ENCODE measurements at regions not wholly inside any gene's neighbourhood (a gene's known extent, or its start where the extent isn't known, plus 50 kb on each side); places are given as distances from the start of the nearest gene placed in this dataset.

- H3K79me2 ChIP-seq (ENCODE audit: control insufficient read depth, insufficient read depth, low read length) = no peaks in the 10 kb centered on the region
- no TSS peak for BruUV-seq (replicated peaks)
- H4K20me1 ChIP-seq (replicated peaks; ENCODE audit: control insufficient read depth, extremely low read depth, insufficient read depth, low read length) = no peaks in the 10 kb centered on the region
- H3K9ac ChIP-seq (replicated peaks; ENCODE audit: extremely low read depth, insufficient read depth, low read length) = no peak overlapping the region
- intact Hi-C loops (cut with micrococcal nuclease) (no loop called here), dilution Hi-C loops (cut with MboI; ENCODE audit: extremely low pct_ligation_motif_present, low sequenced_read_pairs) (no loop called here)
- no peaks in the 10 kb centered on the region for H3K36me3 ChIP-seq (ENCODE audit: control insufficient read depth in 2 of 2, extremely low read depth in 1 of 2, insufficient read depth in 2 of 2, low read length in 2 of 2)
- no peaks in the 10 kb centered on the region for H3K4me1 ChIP-seq (ENCODE audit: control insufficient read depth, extremely low read depth, insufficient read depth, low read length)
- FAIRE-seq (no peak), DNase-seq (ENCODE audit: low read depth, low spot score) (no peak)
- peaks cover 2% of the 10 kb centered on the region for H3K9me3 ChIP-seq (replicated peaks; ENCODE audit: control insufficient read depth, insufficient read depth, low read length)
- no peaks in the 10 kb centered on the region for H3K9me1 ChIP-seq (replicated peaks; ENCODE audit: control insufficient read depth, extremely low read depth, insufficient read depth, low read length)
- H3K27ac ChIP-seq (ENCODE audit: insufficient read depth, low read depth, low read length) = no peak overlapping the region
- ChIA-PET CTCF (no interaction called here), POLR2A (no interaction called here)
- no peak overlapping the region for H3K4me2 ChIP-seq (ENCODE audit: insufficient read depth, low read length)
- H3K4me3 ChIP-seq (replicated peaks in 1 of 3; ENCODE audit: insufficient read depth in 1 of 3, low read depth in 1 of 3, low read length in 3 of 3) = no peak overlapping the region
- H3K27me3 ChIP-seq (ENCODE audit: control insufficient read depth in 2 of 2, insufficient read depth in 2 of 2, low read length in 2 of 2) = no peaks in the 10 kb centered on the region
- TF ChIP-seq GATA2 (IDR thresholded peaks at IDR 0.05; ENCODE audit: insufficient read depth, insufficient read length, low read depth, low read length) = no peak
- no peak for TF ChIP-seq CTCF (IDR thresholded peaks at IDR 0.05; ENCODE audit: extremely low read depth in 1 of 2, insufficient read depth in 1 of 2, low read depth in 1 of 2, low read length in 2 of 2)
- TF ChIP-seq POLR2A (IDR thresholded peaks at IDR 0.05; ENCODE audit: low read depth, low read length) = no peak
- TF ChIP-seq EZH2 (IDR thresholded peaks at IDR 0.05; ENCODE audit: borderline replicate concordance, low read depth, low read length, severe bottlenecking) = no peak
- TF ChIP-seq JUN (IDR thresholded peaks at IDR 0.05; ENCODE audit: borderline replicate concordance, insufficient read depth, insufficient read length, low read depth) = no peak
- TF ChIP-seq MYC (IDR thresholded peaks at IDR 0.05; ENCODE audit: low read depth, low read length) = no peak
- no peak for TF ChIP-seq POLR2AphosphoS5 (IDR thresholded peaks at IDR 0.05; ENCODE audit: insufficient read depth, low read depth, low read length)
- no peak for TF ChIP-seq FOS (IDR thresholded peaks at IDR 0.05; ENCODE audit: borderline replicate concordance, insufficient read depth, low read length)
- no peak for TF ChIP-seq MAX (IDR thresholded peaks at IDR 0.05; ENCODE audit: insufficient read depth, insufficient read length)
- no peak overlapping the region for H2AFZ ChIP-seq (ENCODE audit: low read depth, low read length)
Observed at GRCh38 chr1:195799016-195799415, 809.2 kb downstream of the KCNT2 start.
